Peyer's patch (tissue), 4 donors: ENCODE measurements at regions not wholly inside any gene's neighbourhood (a gene's known extent, or its start where the extent isn't known, plus 50 kb on each side); places are given as distances from the start of the nearest gene placed in this dataset.

Source experiments
- DNase-seq, 3 donors: peaks; one replicate each; pipeline ENCODE4 v3.0.0-alpha.2; 2017 to 2019
- H3K27ac ChIP-seq, 4 donors: fragments of 200-600 bp; sonication (generic); one replicate each; pipeline ENCODE4 v1.5.1; 2016 to 2019
- H3K27me3 ChIP-seq, 2 donors: fragments of 200-600 bp; sonication (generic); one replicate each; pipeline ENCODE4 v1.5.1; 2019
- H3K36me3 ChIP-seq, 3 donors: fragments of 200-600 bp; sonication (generic); one replicate each; pipeline ENCODE4 v1.5.1; 2016 to 2019
- H3K4me1 ChIP-seq, 4 donors: fragments of 200-600 bp; sonication (generic); one replicate each; pipeline ENCODE4 v1.5.1; 2016 to 2019
- H3K4me3 ChIP-seq, 4 donors: fragments of 200-600 bp; sonication (generic); 1 replicate in 3 of 4; 2 replicates in 1 of 4; pipeline ENCODE4 v1.5.1; 2016 to 2019; ENCODE audit warnings: mild to moderate bottlenecking in 1 of 4
- H3K9me3 ChIP-seq, 4 donors: fragments of 200-600 bp; sonication (generic); one replicate each; pipeline ENCODE4 v1.5.1; 2016 to 2019; ENCODE audit warnings: mild to moderate bottlenecking in 1 of 4
- POLR2A ChIP-seq, 2 donors: fragments of 450-650 bp; IDR thresholded peaks; one replicate each; pipeline ENCODE4 v1.5.1; 2017; ENCODE audit warnings: antibody characterized with exemption in 2 of 2, mild to moderate bottlenecking in 2 of 2, moderate library complexity in 2 of 2
- TF ChIP-seq, protein P1 (sequence below), 6 experiments: fragments of 450-650 bp in 4 of 6; fragments of 200-600 bp in 2 of 6; sonication (generic) in 1 of 6; IDR thresholded peaks; one replicate each; pipeline ENCODE4 v1.5.1; 2017 to 2019; ENCODE audit warnings: antibody characterized with exemption in 6 of 6, mild to moderate bottlenecking in 3 of 6, moderate library complexity in 1 of 6

DNA sequence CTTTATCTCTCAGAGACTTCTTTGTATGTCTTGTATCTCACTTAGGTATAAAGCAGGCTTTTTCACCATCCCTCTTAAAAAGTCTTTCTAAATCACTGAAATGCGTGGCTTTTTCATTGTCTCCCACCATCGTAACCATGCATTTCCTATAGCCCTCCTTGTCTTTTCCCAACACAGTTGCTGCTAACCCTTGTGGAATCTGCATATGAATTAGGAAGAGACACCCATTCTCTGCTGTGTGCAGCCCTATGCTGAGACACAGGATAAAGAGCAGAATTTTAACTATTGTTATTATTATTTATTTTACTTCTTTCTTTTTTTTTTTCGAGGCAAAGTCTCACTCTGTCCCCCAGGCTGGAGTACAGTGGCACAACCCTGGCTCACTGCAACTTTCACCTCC, 804.3 kb upstream of the COBL start:
- Histone ChIP-seq H3K4me1 (no peaks in the 10 kb centered on the region), H3K36me3 (no peaks in the 10 kb centered on the region)
- TF ChIP-seq POLR2A (IDR thresholded peaks at IDR 0.05), result no peak
- TF ChIP-seq, protein P1, sequence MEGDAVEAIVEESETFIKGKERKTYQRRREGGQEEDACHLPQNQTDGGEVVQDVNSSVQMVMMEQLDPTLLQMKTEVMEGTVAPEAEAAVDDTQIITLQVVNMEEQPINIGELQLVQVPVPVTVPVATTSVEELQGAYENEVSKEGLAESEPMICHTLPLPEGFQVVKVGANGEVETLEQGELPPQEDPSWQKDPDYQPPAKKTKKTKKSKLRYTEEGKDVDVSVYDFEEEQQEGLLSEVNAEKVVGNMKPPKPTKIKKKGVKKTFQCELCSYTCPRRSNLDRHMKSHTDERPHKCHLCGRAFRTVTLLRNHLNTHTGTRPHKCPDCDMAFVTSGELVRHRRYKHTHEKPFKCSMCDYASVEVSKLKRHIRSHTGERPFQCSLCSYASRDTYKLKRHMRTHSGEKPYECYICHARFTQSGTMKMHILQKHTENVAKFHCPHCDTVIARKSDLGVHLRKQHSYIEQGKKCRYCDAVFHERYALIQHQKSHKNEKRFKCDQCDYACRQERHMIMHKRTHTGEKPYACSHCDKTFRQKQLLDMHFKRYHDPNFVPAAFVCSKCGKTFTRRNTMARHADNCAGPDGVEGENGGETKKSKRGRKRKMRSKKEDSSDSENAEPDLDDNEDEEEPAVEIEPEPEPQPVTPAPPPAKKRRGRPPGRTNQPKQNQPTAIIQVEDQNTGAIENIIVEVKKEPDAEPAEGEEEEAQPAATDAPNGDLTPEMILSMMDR (IDR thresholded peaks at IDR 0.05), result no peak

DNA sequence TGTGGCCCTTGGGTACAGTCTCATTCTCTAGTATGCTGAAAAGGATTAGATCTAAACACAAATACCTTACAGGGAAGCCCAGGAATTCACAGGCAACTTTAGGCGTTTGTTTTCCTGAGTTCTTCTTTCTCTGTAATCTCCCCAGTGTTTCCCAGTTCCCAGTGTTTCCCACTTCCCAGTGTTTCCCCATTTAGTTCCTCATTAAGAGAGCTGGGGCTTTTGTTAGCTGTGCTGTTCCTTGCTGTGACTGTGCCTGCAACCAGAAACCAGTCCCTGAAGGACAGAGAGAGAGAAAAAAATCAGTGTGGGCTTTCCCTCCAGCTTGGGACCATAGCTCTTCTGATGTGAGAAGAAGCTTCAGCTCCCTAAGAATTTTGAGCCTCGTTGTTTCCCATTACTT, 802.9 kb upstream of the COBL start:
- TF ChIP-seq POLR2A (IDR thresholded peaks at IDR 0.05), result no peak
- TF ChIP-seq, protein P1 (IDR thresholded peaks at IDR 0.05), result no peak
- no peak overlapping the region for H3K4me3 ChIP-seq

More for the DNA sequence above, 804.3 kb upstream of the COBL start:
- H3K4me3 ChIP-seq, result no peak overlapping the region
- no peaks in the 10 kb centered on the region for H3K9me3 ChIP-seq
- no peak for DNase-seq
- no peaks in the 10 kb centered on the region for H3K27me3 ChIP-seq
- no peak overlapping the region for H3K27ac ChIP-seq

DNA sequence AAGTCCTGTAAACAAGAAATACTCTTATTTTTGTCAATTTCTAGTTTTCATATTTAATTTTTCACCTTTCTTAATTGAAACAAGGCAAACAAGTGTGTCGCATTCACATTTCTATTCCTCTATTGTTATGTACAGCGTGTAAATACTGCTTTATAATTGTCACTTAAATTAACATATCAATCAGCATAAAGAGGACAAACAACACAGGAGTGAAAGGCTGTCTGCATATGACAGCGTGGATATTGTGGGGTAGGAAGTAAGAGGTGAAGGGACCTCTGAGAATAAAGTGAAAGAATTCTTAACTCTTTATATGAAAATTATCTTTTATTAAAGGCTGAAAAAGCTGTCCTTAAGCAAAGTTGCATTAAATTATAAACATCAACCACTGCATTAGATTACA, 797.9 kb upstream of the COBL start:
- no peaks in the 10 kb centered on the region for H3K4me1 ChIP-seq
- DNase-seq, result no peak

More for the DNA sequence above, 802.9 kb upstream of the COBL start:
- Histone ChIP-seq H3K4me1 (no peaks in the 10 kb centered on the region), H3K27me3 (no peaks in the 10 kb centered on the region), H3K9me3 (no peaks in the 10 kb centered on the region), H3K27ac (no peak overlapping the region), H3K36me3 (no peaks in the 10 kb centered on the region)
- no peak for DNase-seq

DNA sequence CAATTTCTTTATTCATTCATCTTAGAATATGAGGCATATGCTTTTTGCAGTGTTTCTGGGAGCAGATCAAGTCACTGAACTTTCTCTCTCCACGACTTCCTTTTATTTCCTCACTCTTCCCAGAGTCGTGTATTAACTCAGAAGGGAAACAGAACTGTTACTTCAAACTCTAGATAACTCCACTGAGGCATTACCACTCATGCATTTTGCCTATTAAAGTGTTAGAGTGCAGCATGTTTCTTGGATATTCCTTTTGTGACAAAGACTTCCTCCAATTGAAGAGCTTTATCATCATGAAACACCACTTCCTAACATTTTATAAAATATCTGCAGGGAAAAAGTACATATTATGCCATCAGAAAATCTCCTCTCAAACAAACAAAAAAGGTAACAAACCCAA, 797.4 kb upstream of the COBL start:
- Histone ChIP-seq H3K27ac (no peak overlapping the region), H3K9me3 (no peaks in the 10 kb centered on the region), H3K27me3 (no peaks in the 10 kb centered on the region), H3K36me3 (no peaks in the 10 kb centered on the region), H3K4me3 (no peak overlapping the region), H3K4me1 (no peaks in the 10 kb centered on the region)
- DNase-seq, result no peak
- TF ChIP-seq, protein P1 (IDR thresholded peaks at IDR 0.05), result no peak
- no peak for TF ChIP-seq POLR2A (IDR thresholded peaks at IDR 0.05)

More for the DNA sequence above, 797.9 kb upstream of the COBL start:
- Histone ChIP-seq H3K4me3 (no peak overlapping the region), H3K27ac (no peak overlapping the region), H3K9me3 (no peaks in the 10 kb centered on the region), H3K27me3 (no peaks in the 10 kb centered on the region), H3K36me3 (no peaks in the 10 kb centered on the region)
- TF ChIP-seq, protein P1 (IDR thresholded peaks at IDR 0.05), result no peak
- TF ChIP-seq POLR2A (IDR thresholded peaks at IDR 0.05), result no peak

DNA sequence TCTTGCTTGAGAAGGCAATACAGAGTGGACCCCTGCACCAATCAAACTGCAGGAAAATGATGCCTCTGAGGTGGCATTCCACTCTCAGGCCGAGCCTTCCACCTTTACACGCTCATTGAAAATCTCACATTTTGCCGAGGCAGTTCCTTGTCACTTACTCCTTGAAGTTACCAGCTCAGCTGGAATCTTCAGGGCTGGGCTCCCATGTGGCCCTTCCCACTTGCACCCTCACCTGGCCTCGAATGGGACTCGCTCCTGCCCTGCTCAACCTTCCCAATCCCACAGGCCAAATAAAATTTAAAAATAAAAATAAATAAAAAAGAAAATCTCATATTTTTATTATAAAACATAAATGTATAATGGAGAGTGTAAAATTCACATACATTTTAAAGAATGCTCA, 790.7 kb upstream of the COBL start:
- Histone ChIP-seq H3K36me3 (no peaks in the 10 kb centered on the region), H3K27ac (no peak overlapping the region), H3K4me3 (no peak overlapping the region), H3K4me1 (no peaks in the 10 kb centered on the region), H3K9me3 (no peaks in the 10 kb centered on the region), H3K27me3 (no peaks in the 10 kb centered on the region)
- no peak for TF ChIP-seq POLR2A (IDR thresholded peaks at IDR 0.05)
- TF ChIP-seq, protein P1 (IDR thresholded peaks at IDR 0.05), result no peak
- DNase-seq, result no peak

DNA sequence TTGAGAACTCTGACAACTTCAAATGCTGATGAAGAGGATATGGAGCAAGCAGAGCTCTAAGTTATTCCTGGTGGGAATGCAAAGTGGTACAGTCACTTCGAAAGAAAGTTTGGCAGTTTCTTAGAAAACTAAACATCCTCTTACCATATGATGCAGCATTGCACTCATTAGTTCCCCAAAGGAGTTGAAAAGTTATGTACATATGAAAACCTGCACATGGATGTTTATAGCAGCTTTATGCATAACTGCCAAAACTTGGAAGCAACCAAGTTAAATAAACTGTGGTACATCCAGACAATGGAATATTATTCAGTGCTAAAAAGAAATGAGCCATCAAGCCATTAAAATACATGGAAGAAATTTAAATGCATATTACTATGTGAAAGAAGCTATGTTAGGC, 779.3 kb upstream of the COBL start:
- Histone ChIP-seq H3K27ac (no peak overlapping the region), H3K27me3 (no peaks in the 10 kb centered on the region), H3K9me3 (no peaks in the 10 kb centered on the region), H3K4me3 (no peak overlapping the region), H3K36me3 (no peaks in the 10 kb centered on the region), H3K4me1 (no peaks in the 10 kb centered on the region)
- no peak for TF ChIP-seq POLR2A (IDR thresholded peaks at IDR 0.05)
- TF ChIP-seq, protein P1 (IDR thresholded peaks at IDR 0.05), result no peak
- no peak for DNase-seq
